GM21825 (cell line): ENCODE measurements at regions not wholly inside any gene's neighbourhood (a gene's known extent, or its start where the extent isn't known, plus 50 kb on each side); places are given as distances from the start of the nearest gene placed in this dataset.

ENCODE experiments used
- ATAC-seq: cut with Tn5 transposase; IDR thresholded peaks from one replicate; pipeline ENCODE4 v1.9.1; 2021; ENCODE audit warnings: mild to moderate bottlenecking, moderate library complexity; ENCODE audit not compliant: unreplicated experiment

- no peak for ATAC-seq
Observed at GRCh38 chr2:128564131-128564530, 245.5 kb upstream of the HS6ST1 start.

GRCh38 chr2:128564551-128564950 lies 245.9 kb upstream of the HS6ST1 start:
- no peak for ATAC-seq

DNA sequence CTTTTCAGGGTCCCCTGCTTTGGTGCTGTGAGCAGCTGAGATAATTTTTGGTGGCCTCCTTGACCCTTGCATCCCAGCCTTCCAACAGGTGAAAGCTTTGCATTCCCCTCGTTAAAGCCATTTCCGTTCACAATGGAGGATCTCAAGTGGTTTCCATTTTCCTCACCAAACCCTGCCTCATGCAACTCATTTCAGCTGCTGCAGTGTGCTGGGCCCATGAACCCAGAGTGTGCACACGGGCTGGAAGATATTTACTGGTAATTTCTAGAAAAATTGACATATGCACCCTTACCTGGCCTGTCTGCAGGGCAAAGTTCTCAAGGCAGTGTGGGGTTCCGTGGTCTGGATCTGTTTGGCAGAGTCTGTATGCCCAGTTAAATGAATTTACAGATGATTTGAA lies 246.8 kb upstream of the HS6ST1 start:
- no peak for ATAC-seq

- ATAC-seq = no peak
Observed at GRCh38 chr2:128566671-128567070, 248.0 kb upstream of the HS6ST1 start.

GRCh38 chr2:128568106-128568505 lies 249.4 kb upstream of the HS6ST1 start:
- no peak for ATAC-seq

GRCh38 chr2:128573116-128573515 lies 254.4 kb upstream of the HS6ST1 start:
- no peak for ATAC-seq

- ATAC-seq = no peak
Observed at GRCh38 chr2:128573531-128573930, 254.9 kb upstream of the HS6ST1 start.

- ATAC-seq = no peak
Observed at GRCh38 chr2:128577141-128577930, 258.7 kb upstream of the HS6ST1 start.

DNA sequence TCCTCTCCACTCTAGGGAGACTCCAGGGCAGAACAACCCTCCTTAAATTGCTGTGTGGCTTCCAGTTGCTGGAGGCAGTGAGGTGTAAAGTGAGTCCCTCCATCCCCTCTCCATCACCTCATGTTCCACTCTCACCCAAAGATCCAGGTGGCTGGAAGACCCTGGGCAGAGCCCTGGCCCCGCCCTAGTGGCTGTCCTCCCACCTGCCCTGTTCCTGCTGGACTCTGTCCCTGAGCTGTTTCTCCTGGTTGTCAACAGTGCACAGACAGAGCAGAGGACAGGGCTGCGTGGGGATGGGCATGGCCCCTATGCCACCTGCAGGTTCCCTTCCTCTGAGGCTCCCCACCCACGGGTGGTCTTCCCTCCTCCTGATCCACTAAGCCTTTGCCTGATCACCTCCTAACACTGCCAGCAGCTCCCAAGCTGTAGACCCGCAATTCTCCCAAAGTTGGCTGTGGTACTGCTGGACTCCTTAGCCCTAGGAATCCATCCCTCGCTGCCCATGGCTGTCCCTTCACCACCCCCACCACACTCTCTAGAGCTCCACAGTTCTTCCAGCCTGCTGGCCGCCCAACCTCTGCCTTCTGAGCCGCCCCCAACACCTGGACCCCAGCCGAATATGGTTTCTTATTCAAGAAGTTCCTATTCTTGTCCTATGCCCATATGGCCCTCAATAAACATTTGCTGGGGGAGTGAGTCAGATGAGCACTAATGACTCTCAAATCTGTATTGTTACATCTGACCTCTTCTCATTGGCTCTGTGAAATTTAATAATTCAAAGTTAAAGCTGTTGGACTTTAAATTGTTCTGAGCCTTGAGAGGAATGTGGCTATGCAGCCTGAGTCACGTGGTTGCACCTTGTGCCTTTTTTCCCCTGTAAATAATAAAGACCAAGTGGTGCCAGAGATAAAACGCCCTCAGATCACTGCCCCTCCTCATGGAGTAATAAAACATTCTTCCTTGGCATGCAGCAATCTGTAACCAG lies 260.0 kb upstream of the HS6ST1 start:
- no peak for ATAC-seq

DNA sequence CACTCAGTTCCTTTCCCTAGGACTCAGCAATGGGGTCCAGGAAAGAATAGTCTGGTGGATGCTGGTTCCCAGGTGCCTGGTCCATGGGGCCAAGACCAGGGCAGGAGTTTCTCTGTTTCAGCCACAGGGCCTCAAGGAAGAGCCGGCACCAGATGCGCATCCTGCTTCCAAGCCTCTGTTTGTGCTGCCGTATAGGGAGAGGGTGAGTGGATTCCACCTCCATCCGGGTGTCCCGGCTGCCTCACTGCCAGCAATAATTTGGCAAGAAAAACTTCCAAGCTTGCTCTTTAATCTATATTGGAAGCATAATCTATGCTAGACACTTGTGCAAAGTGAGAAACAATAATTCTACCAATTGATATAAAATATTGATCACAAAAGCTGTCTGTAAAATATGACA lies 261.2 kb upstream of the HS6ST1 start:
- ATAC-seq = no peak

GRCh38 chr2:128580988-128581848 lies 262.6 kb upstream of the HS6ST1 start:
- no peak for ATAC-seq

GRCh38 chr2:128581849-128582244 lies 263.2 kb upstream of the HS6ST1 start:
- ATAC-seq = no peak

DNA sequence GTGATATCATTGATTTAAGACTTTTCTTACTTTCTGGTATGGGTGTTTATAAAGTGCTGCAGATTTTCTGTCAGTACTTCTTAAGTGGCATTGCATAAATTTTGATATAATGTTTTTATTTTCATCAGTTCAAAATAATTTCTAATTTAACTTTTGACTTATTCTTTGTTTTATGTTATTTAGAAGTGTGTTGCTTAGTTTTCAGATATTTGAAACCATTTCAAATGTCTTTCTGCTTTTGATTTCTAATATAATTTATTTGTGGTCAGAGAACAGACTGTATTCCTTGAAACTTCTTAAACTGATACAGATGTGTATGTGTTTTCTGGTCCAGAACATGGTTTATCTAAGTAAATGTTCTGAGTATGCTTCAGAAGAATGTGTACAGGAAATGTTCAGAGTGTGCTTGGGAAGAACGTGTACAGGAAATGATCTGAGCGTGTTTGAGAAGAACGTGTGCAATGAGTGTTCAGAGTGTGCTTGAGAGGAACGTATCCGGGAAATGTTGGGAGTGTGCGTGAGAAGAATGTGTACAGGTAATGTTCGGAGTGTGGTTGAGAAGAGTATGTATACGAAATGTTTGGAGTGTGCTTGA lies 265.7 kb upstream of the HS6ST1 start:
- ATAC-seq = no peak

DNA sequence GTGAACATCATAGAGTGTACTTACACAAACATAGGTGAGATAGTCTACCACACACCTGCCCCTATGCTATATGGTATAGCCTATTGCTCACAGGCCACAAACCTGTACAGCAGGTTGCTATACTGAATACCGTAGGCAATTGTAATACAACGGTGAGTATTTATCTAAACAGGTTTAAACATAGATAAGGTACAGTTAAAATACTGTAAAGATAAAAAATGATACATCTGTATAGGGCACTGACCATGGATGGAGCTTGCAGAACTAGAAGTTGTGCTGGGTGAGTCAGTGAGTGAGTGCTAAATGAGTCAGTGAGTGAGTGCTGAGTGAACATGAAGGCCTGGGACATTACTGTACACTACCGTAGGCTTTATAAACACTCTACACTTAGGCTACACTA lies 267.0 kb upstream of the HS6ST1 start:
- ATAC-seq = no peak

- no peak for ATAC-seq
Observed at GRCh38 chr2:128589681-128590080, 271.0 kb upstream of the HS6ST1 start.

- no peak for ATAC-seq
Observed at GRCh38 chr2:128590309-128591021, 271.8 kb upstream of the HS6ST1 start.

- no peak for ATAC-seq
Observed at GRCh38 chr2:128591022-128591860, 272.6 kb upstream of the HS6ST1 start.

- no peak for ATAC-seq
Observed at GRCh38 chr2:128591861-128592822, 273.5 kb upstream of the HS6ST1 start.
